HG02610 (cell line): ENCODE measurements at regions not wholly inside any gene's neighbourhood (a gene's known extent, or its start where the extent isn't known, plus 50 kb on each side); places are given as distances from the start of the nearest gene placed in this dataset.
"Not testable (repeated sequence)": the region's sequence is repeated elsewhere in the genome, so short reads cannot be mapped to it uniquely, and the experiment has no call there.

ENCODE experiments used
- ATAC-seq: cut with Tn5 transposase; IDR thresholded peaks from one replicate; pipeline ENCODE4 v1.9.1; 2021; ENCODE audit warnings: mild to moderate bottlenecking, moderate library complexity; ENCODE audit not compliant: unreplicated experiment

DNA sequence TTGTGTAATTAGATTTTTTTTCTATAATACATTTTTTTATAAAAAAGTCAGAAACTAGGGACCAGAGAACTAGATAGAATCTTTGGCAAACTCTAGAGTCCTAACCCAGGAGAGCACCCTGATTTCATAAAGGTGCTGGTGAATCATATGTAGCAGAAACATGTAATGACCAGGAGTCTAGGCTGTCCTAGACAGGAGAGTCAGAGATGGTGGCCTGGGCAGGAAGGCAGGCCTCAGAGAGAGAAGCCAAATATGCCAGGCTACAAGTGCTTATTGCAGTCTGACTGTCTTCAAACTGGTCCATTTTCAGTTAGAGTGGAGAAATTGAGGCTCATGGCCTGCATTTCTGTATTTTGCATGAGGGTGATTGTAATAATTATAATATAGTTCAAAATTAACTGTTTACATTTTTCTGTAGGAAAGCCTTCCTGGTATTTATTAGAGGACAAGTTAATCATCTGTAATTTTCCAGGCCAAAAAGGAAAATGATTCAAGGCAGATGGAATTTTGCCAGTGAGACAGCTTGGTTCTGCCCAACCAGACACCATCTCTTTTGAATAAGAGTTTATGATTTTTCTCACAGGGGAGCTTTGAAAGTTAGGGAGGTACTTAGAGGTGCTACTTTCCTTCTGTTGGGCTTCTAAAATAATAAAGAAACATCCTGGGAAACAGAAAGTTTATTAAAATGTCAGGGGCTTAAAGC, 129.8 kb downstream of the S1PR1 start:
- ATAC-seq: no peak

DNA sequence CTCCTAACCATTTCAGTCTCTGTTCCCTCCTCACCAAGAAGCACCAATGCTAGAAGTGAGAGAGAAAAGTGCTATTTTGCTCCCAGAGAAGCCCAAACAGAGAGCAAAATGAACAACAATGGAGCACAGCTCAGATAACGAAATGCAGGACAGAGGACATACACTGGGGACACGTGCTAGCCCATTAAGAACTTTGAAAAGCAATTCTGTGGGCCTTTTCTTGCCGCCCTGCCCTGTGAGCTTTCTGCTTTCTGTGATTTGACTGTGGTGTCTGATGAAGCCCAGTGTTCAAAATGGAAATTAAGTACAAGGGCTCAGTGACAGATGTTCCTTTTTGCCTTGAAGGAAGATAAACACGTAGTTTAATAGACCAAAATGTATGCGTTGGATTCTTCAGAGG, 130.8 kb downstream of the S1PR1 start:
- ATAC-seq: no peak

- no peak for ATAC-seq
These were observed 133.7 kb downstream of the S1PR1 start for GRCh38 chr1:101370488-101370887.

DNA sequence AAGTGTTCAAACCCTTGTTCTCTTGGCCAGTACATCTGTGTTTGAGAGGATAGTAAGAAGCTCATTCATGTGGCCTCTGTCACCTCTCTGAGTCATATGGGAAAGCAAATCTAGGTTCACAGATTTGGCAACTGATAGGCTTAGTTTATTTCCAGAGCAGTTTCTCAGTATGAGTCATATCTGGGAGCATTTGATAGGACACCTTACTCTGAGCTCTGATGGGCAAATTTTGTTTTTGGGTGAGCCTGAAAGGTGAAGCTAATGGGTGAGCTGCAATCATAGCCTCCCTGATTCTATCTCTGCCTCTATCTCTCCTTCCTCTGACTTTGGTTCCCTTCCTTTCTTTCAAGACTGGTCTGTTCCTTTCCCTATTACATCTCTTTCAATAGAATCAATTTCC, 134.4 kb downstream of the S1PR1 start:
- peak; percentile 98 for ATAC-seq

- no peak for ATAC-seq
These were observed 136.8 kb downstream of the S1PR1 start for GRCh38 chr1:101373570-101373969.

DNA sequence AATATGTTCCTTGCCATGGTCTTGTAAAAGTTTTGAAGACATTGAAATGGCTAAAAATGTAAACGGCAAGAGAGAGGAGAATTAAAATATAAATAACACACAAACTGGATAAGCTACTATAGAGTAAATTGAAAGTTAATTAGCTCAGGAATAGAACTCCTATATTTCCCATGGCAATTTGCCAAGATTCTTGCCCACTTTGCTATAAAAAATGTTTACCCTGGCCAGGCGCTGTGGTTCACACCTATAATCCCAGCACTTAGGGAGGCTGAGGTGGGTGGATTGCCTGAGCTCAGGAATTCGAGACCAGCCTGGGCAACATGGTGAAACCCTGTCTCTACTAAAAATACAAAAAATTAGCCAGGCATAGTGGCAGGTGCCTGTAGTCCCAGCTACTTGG, 138.6 kb downstream of the S1PR1 start:
- not testable (repeated sequence) for ATAC-seq

- no peak for ATAC-seq
These were observed 139.6 kb downstream of the S1PR1 start for GRCh38 chr1:101376121-101377083.

- no peak for ATAC-seq
These were observed 140.4 kb downstream of the S1PR1 start for GRCh38 chr1:101377084-101377835.

- no peak for ATAC-seq
These were observed 142.2 kb downstream of the S1PR1 start for GRCh38 chr1:101379037-101379436.

DNA sequence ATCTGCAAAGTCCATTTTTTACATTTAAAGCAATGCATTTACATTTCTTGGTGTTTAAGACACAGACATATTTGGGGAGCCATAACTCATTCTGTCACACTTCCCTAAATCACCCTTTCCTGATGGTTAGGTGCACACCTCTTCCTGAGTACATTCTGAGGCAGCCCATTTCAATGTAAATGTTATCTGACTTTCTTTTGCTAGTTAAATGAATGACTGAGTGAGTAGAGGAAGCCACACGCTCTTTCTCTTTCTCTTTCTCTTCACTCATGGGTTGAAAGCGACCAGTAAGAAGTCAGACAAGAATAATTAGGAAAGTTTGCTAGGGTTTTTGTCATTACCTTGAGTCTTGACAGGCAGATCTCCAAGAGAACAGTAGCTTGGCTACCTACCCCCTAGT, 143.1 kb downstream of the S1PR1 start:
- ATAC-seq: peak; percentile 99

DNA sequence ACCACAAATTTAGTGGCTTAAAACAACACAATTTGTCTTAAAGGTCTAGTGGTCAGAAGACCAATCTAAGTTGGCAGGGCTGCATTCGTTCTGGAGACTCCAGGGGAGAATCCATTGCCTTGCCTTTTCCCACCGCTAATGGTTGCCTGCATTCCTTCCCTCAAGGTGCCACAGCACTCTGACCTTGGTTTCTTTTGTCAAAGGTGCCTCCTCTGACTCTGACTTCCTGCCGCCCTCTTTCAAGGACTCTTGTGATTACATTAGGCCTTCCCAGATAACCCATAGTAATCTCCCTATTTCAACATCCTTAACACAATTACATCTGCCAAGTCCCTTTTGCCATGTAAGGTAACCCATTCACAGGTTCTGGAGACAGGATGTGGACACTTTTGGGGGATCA, 145.3 kb downstream of the S1PR1 start:
- ATAC-seq: no peak

DNA sequence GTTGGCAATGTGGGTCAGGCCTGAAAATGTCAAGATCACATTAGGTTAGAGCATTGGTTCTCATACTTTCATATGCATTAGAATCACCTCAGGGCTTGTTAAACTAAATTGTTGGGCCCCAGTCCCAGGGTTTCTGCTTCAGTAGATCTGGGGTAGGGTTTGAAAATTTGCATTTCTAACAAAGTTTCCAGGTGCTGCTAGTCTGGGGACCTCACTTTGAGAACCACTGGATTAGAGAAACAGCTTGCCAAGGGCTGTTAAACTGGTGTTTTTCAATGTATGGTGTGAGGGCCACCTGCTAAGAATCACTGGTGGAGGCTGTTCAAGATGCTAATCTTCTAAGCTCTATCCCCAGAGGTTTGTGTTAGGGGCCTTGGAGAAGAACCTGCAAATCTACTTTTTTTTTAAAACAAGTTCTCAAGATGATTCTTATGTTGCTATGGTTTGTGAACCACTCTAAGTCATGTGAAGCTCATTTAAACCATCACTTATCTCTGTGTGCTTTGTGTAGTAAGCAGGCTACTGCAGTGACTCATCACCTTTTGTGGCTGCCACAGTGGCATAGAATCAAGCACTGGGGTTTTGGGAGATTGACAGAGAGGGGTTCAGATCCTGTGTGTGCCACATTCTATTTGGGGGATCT, 152.2 kb downstream of the S1PR1 start:
- peak; percentile 94 for ATAC-seq

GRCh38 chr1:101389547-101389929, 152.7 kb downstream of the S1PR1 start:
- ATAC-seq: peak; percentile 0

DNA sequence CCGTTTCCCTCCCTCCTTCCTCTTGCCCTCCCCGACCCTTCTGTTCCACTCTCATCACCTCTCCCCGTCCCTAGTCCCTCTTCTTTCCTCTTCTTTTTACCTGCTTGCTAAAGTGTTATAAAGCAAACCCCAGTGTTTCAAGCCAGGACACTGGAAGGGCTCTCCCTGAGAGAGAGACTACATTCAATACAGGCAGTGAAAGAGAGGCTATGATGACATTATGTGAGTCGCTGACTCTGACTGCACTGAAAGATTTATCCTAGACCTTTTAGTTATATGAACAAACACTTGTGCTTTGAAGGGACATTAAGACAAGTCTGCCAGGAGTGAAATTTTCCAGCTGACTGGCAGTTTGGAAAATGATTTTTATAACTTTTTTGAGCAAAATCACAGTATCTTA, 155.7 kb downstream of the S1PR1 start:
- no peak for ATAC-seq

DNA sequence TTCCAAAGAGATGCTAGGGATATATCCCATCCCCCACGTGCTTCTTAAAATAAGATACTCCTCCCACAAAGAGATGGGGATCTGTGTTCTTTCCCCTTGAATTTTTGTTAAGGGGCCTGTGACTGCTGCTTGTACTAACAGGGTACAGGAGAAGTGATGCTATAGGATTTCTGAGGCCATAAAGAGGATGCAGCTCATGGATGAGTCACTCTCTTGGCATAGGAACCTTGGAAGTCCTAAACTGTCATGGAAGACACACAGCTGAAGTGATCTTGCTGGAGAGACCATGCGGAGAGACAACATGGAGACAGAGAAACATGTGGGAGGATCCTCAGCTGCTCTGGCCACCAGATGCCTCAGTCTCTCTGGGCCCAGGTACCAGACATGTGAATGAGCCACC, 157.2 kb downstream of the S1PR1 start:
- no peak for ATAC-seq

- ATAC-seq: peak; percentile 33
These were observed 162.4 kb downstream of the S1PR1 start for GRCh38 chr1:101399222-101399621.

DNA sequence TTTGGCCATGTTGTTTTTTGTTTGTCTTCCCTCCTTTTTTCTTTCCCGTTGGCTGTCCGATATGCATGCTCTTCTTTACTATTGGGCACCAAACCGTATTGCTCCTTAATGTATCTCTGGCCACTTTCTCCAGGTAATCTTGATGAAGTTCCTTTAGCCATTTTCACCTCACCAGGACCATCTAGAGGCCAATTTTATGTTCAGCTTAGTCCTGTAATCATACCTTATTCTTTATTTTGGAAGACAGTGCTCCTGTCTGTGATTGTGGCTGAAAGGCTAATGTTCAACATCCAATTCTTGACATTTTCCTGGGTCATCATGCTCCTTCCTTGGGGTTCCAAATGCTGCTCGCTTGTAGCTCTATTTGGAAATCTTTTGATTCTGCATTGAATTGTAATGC, 169.5 kb downstream of the S1PR1 start:
- no peak for ATAC-seq

DNA sequence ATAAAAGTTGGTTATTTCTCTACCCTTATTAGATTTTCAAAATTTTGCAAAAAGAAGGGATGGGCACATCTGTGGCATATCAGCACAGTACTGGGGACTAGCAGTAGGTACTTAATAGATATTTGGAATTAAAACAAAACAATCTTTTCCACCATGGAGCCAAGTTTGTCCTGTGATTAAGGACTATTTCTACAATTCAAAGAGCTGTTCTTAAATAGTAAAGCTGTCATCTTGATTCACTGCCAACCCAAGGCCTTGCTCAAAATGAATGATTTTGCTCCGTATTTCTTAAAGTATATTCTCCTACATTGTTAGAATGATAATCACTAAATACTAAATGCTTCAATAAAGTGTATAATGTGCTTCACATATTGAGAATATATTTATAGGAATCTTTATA, 169.9 kb downstream of the S1PR1 start:
- no peak for ATAC-seq

DNA sequence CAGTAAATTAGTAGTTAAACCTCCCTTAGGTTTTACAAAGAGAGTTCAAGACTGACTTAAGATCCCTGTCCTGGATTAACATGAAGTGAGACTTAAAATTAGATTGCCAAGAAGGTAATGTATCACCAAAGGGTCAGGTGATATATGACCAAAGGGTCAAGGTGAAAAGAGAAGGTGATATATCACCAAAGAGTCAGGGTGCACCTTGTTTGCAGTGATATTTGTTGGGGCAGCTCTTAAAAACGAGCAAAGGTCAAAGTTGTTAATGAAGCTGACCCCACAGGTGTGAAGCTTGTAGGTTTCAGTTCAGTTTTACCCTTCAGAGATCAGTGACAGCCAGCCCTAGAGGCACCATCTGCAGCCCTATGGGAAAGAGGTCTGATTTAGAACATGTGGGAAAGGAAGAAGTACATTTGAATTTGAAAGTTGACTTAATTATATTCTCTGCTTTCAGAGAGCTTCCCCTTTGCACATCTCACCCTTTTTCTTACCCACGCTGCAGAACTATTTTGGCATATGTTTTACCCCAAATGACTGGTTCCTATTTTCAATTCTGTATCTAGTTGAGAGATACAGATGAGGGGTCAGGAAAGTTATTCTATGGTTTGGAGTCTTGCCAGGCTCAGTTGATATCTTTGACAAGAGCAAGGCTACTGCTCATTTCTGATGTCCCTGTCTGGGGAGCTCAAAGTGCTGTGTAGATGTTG, 170.8 kb downstream of the S1PR1 start:
- ATAC-seq: peak; percentile 63
